HG02970 (cell line): ENCODE measurements at regions not wholly inside any gene's neighbourhood (a gene's known extent, or its start where the extent isn't known, plus 50 kb on each side); places are given as distances from the start of the nearest gene placed in this dataset.

Source experiments
- ATAC-seq: cut with Tn5 transposase; IDR thresholded peaks from one replicate; pipeline ENCODE4 v1.9.1; 2021; ENCODE audit warnings: mild to moderate bottlenecking, moderate library complexity, moderate number of reproducible peaks; ENCODE audit not compliant: unreplicated experiment, low FRiP score

GRCh38 chr19:27652281-27652680 lies 1560.7 kb downstream of the UQCRFS1 start:
- no peak for ATAC-seq

GRCh38 chr19:27647423-27647822 lies 1565.5 kb downstream of the UQCRFS1 start:
- ATAC-seq, result no peak

- ATAC-seq, result no peak
Measured at GRCh38 chr19:27635401-27635800, 1577.5 kb downstream of the UQCRFS1 start.

- no peak for ATAC-seq
Measured at GRCh38 chr19:27618006-27618405, 1594.9 kb downstream of the UQCRFS1 start.

GRCh38 chr19:27580906-27581305 lies 1632.0 kb downstream of the UQCRFS1 start:
- ATAC-seq, result no peak
